T1000 (cell line): ENCODE measurements at regions not wholly inside any gene's neighbourhood (a gene's known extent, or its start where the extent isn't known, plus 50 kb on each side); places are given as distances from the start of the nearest gene placed in this dataset.

Source experiments
- DNase-seq: peaks from one replicate; lab custom pipeline; 2025; ENCODE audit warnings: mixed read lengths; lab: John Stamatoyannopoulos, UW

DNA sequence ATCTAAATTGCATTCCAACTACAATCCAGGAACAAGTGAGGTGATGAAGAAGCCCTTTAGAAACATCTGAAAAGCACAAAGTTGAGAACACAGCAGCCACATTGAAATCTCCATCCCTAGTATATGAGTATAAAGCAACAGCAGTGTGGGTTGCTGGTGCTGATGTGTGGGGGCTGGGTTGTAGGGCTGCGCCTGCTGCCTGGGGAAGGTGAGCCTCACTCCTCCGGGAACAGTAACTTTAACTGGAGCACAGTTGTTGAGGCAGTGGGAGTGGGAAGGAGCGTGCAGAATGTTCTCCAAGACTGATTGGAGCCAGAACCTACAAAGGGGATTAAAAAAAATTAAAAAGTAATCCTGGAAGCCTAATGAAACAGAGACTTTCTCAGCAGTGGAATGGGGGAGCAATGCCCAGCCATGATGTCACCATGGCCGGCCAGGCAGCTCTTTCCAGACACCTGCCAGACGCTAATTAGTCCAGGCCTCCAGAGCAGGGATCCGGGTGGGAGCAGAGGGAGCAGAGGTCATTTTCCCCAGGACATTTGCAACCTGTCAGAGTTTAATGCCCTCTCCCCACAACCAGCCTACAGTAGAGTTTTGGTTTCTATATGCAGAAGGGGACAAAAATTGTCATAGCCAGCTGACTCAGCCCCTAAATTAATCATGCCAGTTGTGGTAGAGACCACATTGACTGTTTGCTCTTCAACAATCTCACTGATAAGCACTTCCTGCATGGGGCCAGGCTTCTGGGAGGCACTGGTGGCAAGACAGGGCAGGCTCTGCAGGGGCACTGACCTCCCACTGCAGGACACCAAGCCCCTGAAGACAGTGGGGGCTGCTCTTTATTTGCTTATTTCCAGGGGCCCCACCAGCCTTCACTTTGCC, 133.0 kb upstream of the ZNF32 start:
- no peak for DNase-seq

- no peak for DNase-seq
Observed at GRCh38 chr10:43778571-43778970, 129.9 kb upstream of the ZNF32 start.

- no peak for DNase-seq
Observed at GRCh38 chr10:43775384-43775783, 126.7 kb upstream of the ZNF32 start.

DNA sequence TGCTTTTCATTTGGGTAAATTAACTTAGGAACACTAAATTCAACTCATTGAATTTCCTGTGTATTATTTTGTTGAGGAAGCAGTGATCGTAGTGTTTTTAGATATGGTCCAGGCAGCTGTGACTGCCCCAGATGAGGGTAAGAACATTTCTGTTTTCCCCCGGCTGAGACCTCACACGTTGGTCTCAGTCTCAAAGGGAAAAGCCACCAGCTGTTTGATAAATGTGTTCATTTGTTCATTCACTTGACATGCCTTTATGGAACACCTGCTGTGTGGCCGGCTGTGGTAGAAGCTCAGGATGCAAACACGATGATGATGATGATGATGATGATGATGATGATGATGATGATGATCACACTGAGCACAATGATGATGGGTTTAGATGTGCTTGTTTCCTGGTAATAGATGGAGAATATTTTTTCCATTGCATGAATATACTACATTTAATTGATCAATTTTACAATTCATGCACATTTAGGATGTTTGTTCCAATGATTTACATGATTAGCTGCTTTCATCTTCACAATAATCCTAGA, 125.6 kb upstream of the ZNF32 start:
- DNase-seq = no peak

DNA sequence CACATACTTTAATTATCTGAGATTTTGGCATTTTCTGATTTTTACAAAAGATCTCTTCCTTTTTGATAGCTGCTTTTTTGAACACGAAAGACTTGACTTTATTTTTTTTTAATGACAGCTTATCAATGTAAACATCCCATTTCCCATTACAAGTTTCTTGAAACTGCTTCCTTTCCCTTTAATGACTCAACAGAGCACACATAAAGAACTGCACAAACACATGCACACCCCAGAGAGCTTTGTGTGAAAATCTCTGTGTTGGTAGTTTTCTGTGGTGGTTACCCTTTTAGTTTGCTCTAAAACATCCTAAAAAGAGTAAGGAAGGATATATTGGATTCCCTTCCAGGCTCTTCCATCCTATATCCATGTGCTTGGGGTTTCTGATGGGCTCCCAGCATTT, 125.1 kb upstream of the ZNF32 start:
- DNase-seq = no peak

GRCh38 chr10:43772171-43772570, 123.5 kb upstream of the ZNF32 start:
- DNase-seq = no peak

- no peak for DNase-seq
Observed at GRCh38 chr10:43771675-43772074, 123.0 kb upstream of the ZNF32 start.

GRCh38 chr10:43765516-43765915, 116.8 kb upstream of the ZNF32 start:
- DNase-seq = no peak

DNA sequence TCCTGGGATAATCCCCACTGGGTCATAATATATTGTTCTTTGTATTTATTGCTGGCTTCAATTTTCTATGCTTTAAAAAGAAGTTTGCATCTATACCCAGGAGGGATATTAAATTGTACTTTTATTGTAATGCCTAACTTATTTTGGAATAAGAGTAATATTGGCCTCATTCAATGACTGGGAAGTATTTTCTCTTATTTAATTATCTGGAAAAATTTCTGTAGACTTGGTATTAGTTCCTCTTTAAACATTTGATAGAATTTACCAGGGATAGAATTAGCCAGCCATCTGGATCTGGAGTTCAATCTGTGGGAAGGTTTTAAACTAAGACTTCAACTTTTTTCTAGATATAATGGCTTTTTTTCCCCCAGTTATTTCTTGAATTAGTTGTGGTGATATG, 115.2 kb upstream of the ZNF32 start:
- DNase-seq = no peak

DNA sequence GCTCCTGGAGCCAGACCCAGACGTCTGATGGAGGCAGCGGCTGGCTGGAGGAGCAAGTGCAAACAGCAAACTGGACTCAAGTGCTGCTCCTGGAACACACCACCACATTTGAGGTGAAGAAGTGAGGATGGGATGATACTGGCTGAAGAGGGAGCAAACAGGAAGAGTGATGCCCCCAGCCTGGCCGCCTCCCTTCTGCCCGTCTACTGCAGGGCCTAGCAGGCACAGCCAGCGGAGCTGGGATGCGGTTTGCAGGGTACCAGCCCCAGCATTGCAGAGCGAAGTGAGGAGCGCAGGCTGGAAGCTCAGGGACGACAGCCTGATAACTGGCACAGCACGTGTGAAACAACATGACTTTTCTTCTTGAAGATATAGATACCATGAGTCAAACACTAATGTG, 111.8 kb upstream of the ZNF32 start:
- no peak for DNase-seq

- DNase-seq = no peak
Observed at GRCh38 chr10:43759216-43759615, 110.5 kb upstream of the ZNF32 start.

GRCh38 chr10:43756341-43756740, 107.7 kb upstream of the ZNF32 start:
- DNase-seq = no peak

GRCh38 chr10:43754569-43755260, 106.0 kb upstream of the ZNF32 start:
- no peak for DNase-seq

GRCh38 chr10:43753397-43754061, 104.8 kb upstream of the ZNF32 start:
- DNase-seq = no peak

- no peak for DNase-seq
Observed at GRCh38 chr10:43752682-43753081, 104.0 kb upstream of the ZNF32 start.

- no peak for DNase-seq
Observed at GRCh38 chr10:43751646-43752045, 103.0 kb upstream of the ZNF32 start.

GRCh38 chr10:43749940-43750552, 101.4 kb upstream of the ZNF32 start:
- no peak for DNase-seq

- no peak for DNase-seq
Observed at GRCh38 chr10:43749145-43749576, 100.5 kb upstream of the ZNF32 start.

DNA sequence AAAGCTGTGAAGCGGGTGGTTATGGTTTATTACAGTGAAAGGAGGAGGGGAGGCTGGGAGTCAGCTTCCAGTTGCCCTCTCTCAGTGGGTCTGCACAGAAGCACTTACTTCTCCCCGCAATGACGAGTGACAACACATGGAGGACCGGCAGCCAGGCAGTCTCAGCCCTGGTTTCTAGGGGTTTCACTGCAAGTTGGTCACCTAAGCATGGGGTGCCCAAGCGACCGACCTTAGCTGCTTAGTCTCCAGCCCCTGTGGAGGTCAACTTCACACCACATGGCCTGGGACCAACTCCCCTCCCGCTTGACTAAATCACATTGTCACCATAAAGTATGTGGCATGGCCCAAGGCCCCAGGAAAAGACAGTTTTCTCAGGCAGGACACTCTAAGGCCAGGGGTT, 99.9 kb upstream of the ZNF32 start:
- DNase-seq = no peak

DNA sequence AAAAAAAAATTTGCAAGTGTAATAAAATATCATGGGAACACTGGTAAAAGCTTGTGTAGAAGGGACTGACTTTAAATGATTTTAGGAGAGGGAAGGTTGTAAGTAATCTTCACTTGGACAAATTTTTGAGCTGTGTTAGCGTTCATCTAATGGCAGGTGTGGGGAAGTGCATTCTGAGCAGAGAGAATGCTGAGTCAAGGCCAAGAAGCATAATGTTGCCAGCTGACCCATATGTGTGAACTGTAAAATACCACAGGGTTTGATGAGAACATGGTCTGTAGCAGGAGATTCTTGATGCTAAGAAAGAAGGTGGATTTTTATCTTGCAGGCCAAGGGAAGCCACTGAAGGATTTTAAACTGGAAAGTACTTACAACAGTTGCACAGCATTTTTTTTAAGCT, 98.2 kb upstream of the ZNF32 start:
- DNase-seq = no peak

GRCh38 chr10:43739161-43739560, 90.5 kb upstream of the ZNF32 start:
- no peak for DNase-seq

GRCh38 chr10:43737003-43737402, 88.3 kb upstream of the ZNF32 start:
- no peak for DNase-seq
